ENCODE measurements at regions not wholly inside any gene's neighbourhood (a gene's known extent, or its start where the extent isn't known, plus 50 kb on each side); places are given as distances from the start of the nearest gene placed in this dataset.

- Mint-ChIP-seq H3K9me3 (peaks cover 5 to 7% of the 10 kb centered on the region in 2 donors), H3K27ac (no peak overlapping the region), H3K27me3 (peaks cover 2% of the 10 kb centered on the region), H3K4me3 (no peak overlapping the region), H3K4me1 (peaks cover 8% of the 10 kb centered on the region)
- no peak for DNase-seq
- ATAC-seq: no peak
These were observed 208.7 kb downstream of the PRL start for GRCh38 chr6:22087960-22088706.

- no peak overlapping the region for H3K27ac Mint-ChIP-seq
- H3K9me3 Mint-ChIP-seq: peaks cover 0 to 4% of the 10 kb centered on the region in 2 donors
- peaks cover 8% of the 10 kb centered on the region for H3K4me1 Mint-ChIP-seq
- H3K27me3 Mint-ChIP-seq: no peaks in the 10 kb centered on the region
- ATAC-seq (peak; percentile 68), DNase-seq (no peak)
- no peak overlapping the region for H3K4me3 Mint-ChIP-seq
These were observed 205.3 kb downstream of the PRL start for GRCh38 chr6:22091424-22091948.

DNA sequence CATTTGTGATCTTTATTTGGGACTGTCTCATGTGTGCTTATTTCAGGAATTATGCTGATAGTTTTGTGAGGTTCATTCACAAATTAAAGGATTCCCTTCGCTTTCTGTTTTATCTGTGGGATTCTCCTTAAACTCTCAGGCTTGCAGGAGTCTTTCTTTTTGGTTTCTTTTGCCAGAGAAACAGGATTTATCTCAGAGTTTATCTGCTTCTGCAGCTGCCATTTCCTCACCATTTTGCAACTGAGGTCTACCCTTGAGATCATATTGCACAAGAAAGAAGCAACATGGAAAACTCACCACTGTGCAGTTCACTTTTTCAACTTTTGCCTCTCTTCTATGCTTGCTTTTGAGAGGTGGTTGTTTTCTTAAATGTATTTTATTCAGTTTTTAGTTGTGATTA lies 201.0 kb downstream of the PRL start:
- peaks cover 0 to 4% of the 10 kb centered on the region in 2 donors for H3K9me3 Mint-ChIP-seq
- peaks cover 5% of the 10 kb centered on the region for H3K4me1 Mint-ChIP-seq
- no peak overlapping the region for H3K27ac Mint-ChIP-seq
- H3K4me3 Mint-ChIP-seq: no peak overlapping the region
- no peak for DNase-seq
- no peak for ATAC-seq
- H3K27me3 Mint-ChIP-seq: no peaks in the 10 kb centered on the region

DNA sequence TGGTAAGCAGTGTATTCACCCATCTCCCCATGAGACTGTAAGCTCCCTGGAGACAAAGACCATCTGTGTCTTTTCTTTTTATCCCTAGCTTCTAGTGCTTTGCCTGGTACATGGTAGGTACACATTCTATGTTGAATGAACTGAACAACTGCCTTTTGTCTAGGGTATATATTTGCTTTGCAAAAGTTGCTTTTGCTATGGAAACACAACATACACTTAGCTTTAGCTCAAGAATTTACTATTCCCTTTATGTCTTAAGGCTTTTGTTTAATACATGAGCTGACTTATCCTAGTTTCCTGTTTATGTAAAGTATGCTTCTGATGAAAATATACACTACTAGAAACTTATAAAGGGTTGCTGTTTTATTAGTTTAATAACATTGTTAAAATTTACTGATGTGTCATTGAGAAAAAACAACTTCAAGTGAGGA lies 198.2 kb downstream of the PRL start:
- H3K27me3 Mint-ChIP-seq: no peaks in the 10 kb centered on the region
- DNase-seq (no peak), ATAC-seq (no peak)
- peaks cover 5 to 7% of the 10 kb centered on the region in 2 donors for H3K9me3 Mint-ChIP-seq
- no peak overlapping the region for H3K4me3 Mint-ChIP-seq
- peaks cover 24% of the 10 kb centered on the region for H3K4me1 Mint-ChIP-seq
- no peak overlapping the region for H3K27ac Mint-ChIP-seq

DNA sequence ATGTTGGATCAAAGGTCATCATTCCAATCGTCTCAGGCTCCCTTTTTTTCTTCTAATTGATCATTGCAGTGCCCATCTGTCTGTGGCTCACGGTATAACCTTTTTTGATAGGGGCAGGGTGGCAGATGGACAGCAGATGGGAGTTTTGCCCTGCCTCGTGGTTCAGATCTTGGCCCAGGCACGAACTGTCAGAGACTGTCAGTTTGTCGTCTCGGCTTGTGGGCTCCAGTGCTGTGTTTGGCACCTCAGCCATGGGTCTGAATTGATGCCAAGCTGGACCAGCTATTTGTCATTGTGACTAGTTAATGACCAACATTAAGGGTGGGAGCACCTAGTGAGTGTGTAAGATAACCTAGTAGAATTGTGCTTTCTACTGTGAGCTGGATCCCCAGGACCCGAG lies 197.6 kb downstream of the PRL start:
- no peak for ATAC-seq

DNA sequence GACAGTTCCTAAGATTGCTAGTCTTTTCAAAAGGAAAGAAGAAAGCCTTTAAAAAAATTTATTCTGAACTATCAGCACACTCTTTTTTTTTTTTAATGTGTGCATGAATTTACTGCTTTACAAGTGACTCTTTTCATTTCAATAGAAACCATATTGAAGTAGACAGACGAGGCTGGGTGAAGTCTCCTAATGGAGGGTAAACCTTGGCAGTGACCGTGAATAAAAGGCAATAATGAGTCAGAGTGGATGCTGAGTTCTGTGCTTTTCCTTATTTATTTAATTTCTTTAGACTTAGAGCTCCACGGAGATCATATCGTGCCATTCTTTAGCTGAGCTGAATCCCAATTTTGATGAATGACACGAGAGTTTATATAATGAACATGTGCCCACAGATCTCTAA lies 196.9 kb downstream of the PRL start:
- H3K4me3 Mint-ChIP-seq: no peak overlapping the region
- H3K27ac Mint-ChIP-seq: no peak overlapping the region
- no peak for ATAC-seq
- no peak for DNase-seq
- H3K27me3 Mint-ChIP-seq: no peaks in the 10 kb centered on the region
- H3K9me3 Mint-ChIP-seq: peaks cover 3 to 5% of the 10 kb centered on the region in 2 donors
- peaks cover 24% of the 10 kb centered on the region for H3K4me1 Mint-ChIP-seq

More for the DNA sequence above, 197.6 kb downstream of the PRL start:
- DNase-seq: no peak
- Mint-ChIP-seq H3K27me3 (no peaks in the 10 kb centered on the region), H3K4me1 (peaks cover 24% of the 10 kb centered on the region), H3K4me3 (no peak overlapping the region), H3K27ac (no peak overlapping the region), H3K9me3 (peaks cover 3 to 5% of the 10 kb centered on the region in 2 donors)

- no peak overlapping the region for H3K27ac Mint-ChIP-seq
- H3K27me3 Mint-ChIP-seq: no peaks in the 10 kb centered on the region
- peaks cover 24% of the 10 kb centered on the region for H3K4me1 Mint-ChIP-seq
- no peak for ATAC-seq
- no peak for DNase-seq
- H3K4me3 Mint-ChIP-seq: no peak overlapping the region
- H3K9me3 Mint-ChIP-seq: peaks cover 3 to 5% of the 10 kb centered on the region in 2 donors
These were observed 195.7 kb downstream of the PRL start for GRCh38 chr6:22101163-22101562.

DNA sequence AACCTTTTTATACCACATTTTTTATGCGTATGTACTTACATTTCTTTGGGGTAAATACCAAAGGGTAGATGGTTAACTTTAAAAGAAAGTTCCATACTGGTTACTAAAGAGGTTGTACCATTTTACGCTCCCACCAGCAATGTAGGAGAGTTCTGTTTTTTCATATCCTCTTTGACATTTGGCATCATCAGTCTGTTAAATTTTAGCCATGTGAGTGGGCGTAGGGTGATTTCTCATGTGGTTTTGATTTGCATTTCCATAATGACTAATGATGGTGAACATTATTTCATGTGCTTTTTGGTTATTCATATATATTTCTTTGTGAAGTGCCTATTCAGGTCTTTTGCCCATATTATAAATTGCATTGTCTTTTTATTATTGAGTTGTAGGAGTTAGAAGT lies 194.2 kb downstream of the PRL start:
- Mint-ChIP-seq H3K4me3 (peak overlapping the region in 1 of 2 donors; percentile 31), H3K27ac (peak overlapping the region in 1 of 2 donors; percentile 24), H3K4me1 (peaks cover 24% of the 10 kb centered on the region), H3K9me3 (peaks cover 3 to 5% of the 10 kb centered on the region in 2 donors), H3K27me3 (no peaks in the 10 kb centered on the region)
- ATAC-seq: peak; percentile 81
- DNase-seq: peak; percentile 32 to 35

- peaks cover 19% of the 10 kb centered on the region for H3K4me1 Mint-ChIP-seq
- H3K27ac Mint-ChIP-seq: no peak overlapping the region
- no peak for DNase-seq
- peaks cover 3 to 5% of the 10 kb centered on the region in 2 donors for H3K9me3 Mint-ChIP-seq
- peaks cover 7% of the 10 kb centered on the region for H3K27me3 Mint-ChIP-seq
- no peak for ATAC-seq
- H3K4me3 Mint-ChIP-seq: no peak overlapping the region
These were observed 190.4 kb downstream of the PRL start for GRCh38 chr6:22106451-22106850.

DNA sequence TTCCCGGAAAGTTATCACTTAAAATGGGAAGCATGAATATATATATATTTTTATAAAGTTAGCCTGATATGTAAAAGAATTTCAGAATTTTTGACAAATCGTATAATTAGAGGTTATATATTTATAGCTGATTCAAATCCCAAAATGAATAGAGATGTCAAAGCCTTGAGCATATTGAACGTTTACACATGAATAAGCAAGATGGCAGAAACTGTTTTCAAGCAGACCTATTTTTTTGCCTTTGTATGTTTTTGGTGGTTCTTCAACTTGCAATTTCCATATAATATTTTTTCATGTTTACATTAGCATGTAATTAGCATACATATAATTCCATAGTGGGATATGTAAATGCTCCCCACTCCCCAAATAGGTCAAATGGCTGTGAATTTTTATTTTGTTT lies 189.9 kb downstream of the PRL start:
- no peak for DNase-seq
- H3K4me3 Mint-ChIP-seq: no peak overlapping the region
- peaks cover 13% of the 10 kb centered on the region for H3K4me1 Mint-ChIP-seq
- no peak for ATAC-seq
- H3K27ac Mint-ChIP-seq: no peak overlapping the region
- peaks cover 3 to 5% of the 10 kb centered on the region in 2 donors for H3K9me3 Mint-ChIP-seq
- H3K27me3 Mint-ChIP-seq: peaks cover 7% of the 10 kb centered on the region

DNA sequence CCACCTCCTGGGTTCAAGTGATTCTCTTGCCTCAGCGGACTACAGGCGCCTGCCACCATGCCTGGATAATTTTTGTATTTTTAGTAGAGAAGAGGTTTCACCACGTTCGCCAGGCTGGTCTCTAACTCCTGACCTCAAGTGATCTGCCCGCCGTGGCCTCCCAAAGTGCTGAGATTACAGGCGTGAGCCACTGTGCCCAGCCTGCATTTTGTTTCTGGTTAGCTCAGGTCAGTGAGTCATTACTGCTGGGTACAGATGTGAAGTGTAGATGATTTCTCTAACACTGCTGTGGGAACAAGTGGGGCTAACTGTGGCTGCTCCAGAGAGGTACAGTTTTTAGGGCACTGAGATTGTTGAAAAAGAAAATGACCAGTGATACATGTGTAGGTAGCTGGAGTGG lies 188.6 kb downstream of the PRL start:
- no peaks in the 10 kb centered on the region for H3K9me3 Mint-ChIP-seq
- H3K27me3 Mint-ChIP-seq: peaks cover 7% of the 10 kb centered on the region
- peak; percentile 26 for ATAC-seq
- no peak overlapping the region for H3K4me3 Mint-ChIP-seq
- H3K27ac Mint-ChIP-seq: no peak overlapping the region
- no peak for DNase-seq
- peaks cover 1% of the 10 kb centered on the region for H3K4me1 Mint-ChIP-seq

- peaks cover 7% of the 10 kb centered on the region for H3K27me3 Mint-ChIP-seq
- H3K4me1 Mint-ChIP-seq: no peaks in the 10 kb centered on the region
- no peak for DNase-seq
- H3K9me3 Mint-ChIP-seq: no peaks in the 10 kb centered on the region
- no peak overlapping the region for H3K27ac Mint-ChIP-seq
- ATAC-seq: no peak
- H3K4me3 Mint-ChIP-seq: no peak overlapping the region
These were observed 186.8 kb downstream of the PRL start for GRCh38 chr6:22110061-22110460.

DNA sequence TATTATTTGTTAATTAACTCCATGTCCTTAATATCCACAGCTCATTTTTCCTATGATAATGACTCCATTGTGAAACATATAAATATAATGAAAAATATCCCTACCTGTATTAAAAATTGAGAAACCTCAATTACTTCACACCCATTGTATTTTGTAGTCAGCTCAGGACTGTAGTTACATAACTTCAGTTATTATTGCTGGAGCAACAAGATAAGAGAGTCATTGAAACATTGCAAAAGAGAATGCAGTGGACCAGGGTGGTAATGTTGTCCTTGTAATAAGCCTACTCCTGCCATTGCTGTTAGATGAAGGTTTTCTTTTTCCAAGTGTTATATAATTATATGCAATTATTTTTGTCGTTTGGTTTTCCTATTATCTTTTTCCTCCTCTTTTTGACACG lies 184.4 kb downstream of the PRL start:
- Mint-ChIP-seq H3K4me1 (no peaks in the 10 kb centered on the region), H3K27ac (no peak overlapping the region), H3K27me3 (peaks cover 13% of the 10 kb centered on the region), H3K4me3 (no peak overlapping the region), H3K9me3 (no peaks in the 10 kb centered on the region)
- ATAC-seq: no peak
- no peak for DNase-seq

DNA sequence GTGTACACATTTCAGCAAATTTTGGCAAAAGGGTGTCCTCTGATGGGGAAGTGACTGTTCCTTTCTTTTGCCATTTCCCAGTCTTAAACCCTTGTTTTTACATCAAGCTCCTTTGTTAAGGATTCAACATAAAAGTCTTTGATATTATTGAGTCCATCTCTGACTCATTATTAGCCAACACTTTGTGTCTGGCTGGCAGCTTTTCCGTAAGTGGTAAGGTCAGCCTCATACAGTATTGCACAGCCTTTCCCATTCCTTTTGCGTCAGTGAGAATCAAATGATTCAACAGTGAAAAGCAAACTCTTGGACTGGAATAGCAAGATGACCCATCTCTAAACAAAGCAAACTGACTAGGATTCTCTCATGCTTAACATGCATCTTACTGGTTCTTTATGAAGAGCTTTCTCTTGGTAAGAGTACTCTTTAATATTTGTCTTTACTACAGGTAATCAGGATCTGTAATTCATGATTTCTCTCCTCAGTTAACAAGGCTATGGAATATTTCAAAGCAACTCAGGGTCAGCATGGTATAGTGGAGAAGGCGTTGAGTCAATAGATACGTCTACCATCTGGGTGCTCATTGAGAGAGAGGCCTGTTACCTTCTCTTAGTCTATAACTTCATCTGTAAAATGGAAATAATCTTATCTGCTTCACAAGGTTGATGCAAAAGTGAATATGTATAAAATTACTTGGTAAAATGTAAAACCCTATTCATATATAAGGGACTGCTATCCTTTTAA lies 183.6 kb downstream of the PRL start:
- Mint-ChIP-seq H3K27me3 (peaks cover 18% of the 10 kb centered on the region), H3K4me1 (no peaks in the 10 kb centered on the region), H3K9me3 (no peaks in the 10 kb centered on the region), H3K27ac (peak overlapping the region in 1 of 2 donors; percentile 54), H3K4me3 (no peak overlapping the region)
- ATAC-seq: no peak
- no peak for DNase-seq

- no peak for ATAC-seq
- H3K4me3 Mint-ChIP-seq: no peak overlapping the region
- H3K27me3 Mint-ChIP-seq: peaks cover 17% of the 10 kb centered on the region
- DNase-seq: no peak
- H3K9me3 Mint-ChIP-seq: no peaks in the 10 kb centered on the region
- no peaks in the 10 kb centered on the region for H3K4me1 Mint-ChIP-seq
- no peak overlapping the region for H3K27ac Mint-ChIP-seq
These were observed 181.3 kb downstream of the PRL start for GRCh38 chr6:22115559-22115958.

DNA sequence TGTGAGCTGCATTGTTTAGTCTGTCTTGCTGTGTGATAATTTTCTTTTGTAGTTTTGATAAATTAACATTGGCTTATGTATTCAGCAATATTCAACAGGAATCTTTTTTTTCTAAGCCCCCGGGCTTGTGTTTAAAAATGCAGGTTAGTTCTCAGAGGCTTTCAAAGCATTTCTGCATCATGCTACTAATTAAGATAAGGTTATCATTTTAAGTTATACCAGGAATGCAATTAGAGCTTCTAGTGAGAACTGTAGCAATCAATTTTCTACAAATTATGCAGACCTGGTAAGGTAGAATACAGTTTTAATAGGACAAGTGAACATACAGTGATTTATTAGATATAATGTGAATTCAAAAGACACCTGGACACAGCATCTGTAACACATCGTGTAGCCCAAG lies 179.2 kb downstream of the PRL start:
- no peak for ATAC-seq
- H3K9me3 Mint-ChIP-seq: no peaks in the 10 kb centered on the region
- DNase-seq: no peak
- H3K4me1 Mint-ChIP-seq: no peaks in the 10 kb centered on the region
- no peak overlapping the region for H3K27ac Mint-ChIP-seq
- H3K27me3 Mint-ChIP-seq: peaks cover 17% of the 10 kb centered on the region
- no peak overlapping the region for H3K4me3 Mint-ChIP-seq
